ENCODE measurements at regions not wholly inside any gene's neighbourhood (a gene's known extent, or its start where the extent isn't known, plus 50 kb on each side); places are given as distances from the start of the nearest gene placed in this dataset.

- H3K9me3 ChIP-seq (ENCODE audit: control insufficient read depth, low read length): no peaks in the 10 kb centered on the region
- no peak for TF ChIP-seq CTCF (IDR thresholded peaks at IDR 0.05)
- H2AFZ ChIP-seq: no peak overlapping the region
- no peak overlapping the region for H3K27ac ChIP-seq
- H3K4me2 ChIP-seq (ENCODE audit: low read length): no peak overlapping the region
- no peak overlapping the region for H3K4me3 ChIP-seq (ENCODE audit: low read depth, low read length)
- no peaks in the 10 kb centered on the region for H3K36me3 ChIP-seq (ENCODE audit: control insufficient read depth, insufficient read depth, low read length)
- H3K9ac ChIP-seq: no peak overlapping the region
- no peaks in the 10 kb centered on the region for H3K27me3 ChIP-seq (ENCODE audit: control insufficient read depth, insufficient read depth, low read length)
- no peaks in the 10 kb centered on the region for H3K4me1 ChIP-seq
- no peaks in the 10 kb centered on the region for H3K79me2 ChIP-seq
Observed at GRCh38 chr7:68109299-68109698, 1112.7 kb downstream of the TYW1 start.

GRCh38 chr7:68119411-68119810, 1122.8 kb downstream of the TYW1 start:
- Histone ChIP-seq H3K79me2 (no peaks in the 10 kb centered on the region), H3K9ac (no peak overlapping the region), H3K4me2 (ENCODE audit: low read length) (no peak overlapping the region), H2AFZ (no peak overlapping the region), H3K27ac (no peak overlapping the region), H3K36me3 (ENCODE audit: control insufficient read depth, insufficient read depth, low read length) (no peaks in the 10 kb centered on the region), H3K27me3 (ENCODE audit: control insufficient read depth, insufficient read depth, low read length) (no peaks in the 10 kb centered on the region), H3K4me1 (no peaks in the 10 kb centered on the region), H3K9me3 (ENCODE audit: control insufficient read depth, low read length) (no peaks in the 10 kb centered on the region), H3K4me3 (ENCODE audit: low read depth, low read length) (no peak overlapping the region)
- TF ChIP-seq CTCF (IDR thresholded peaks at IDR 0.05): no peak

- no peak overlapping the region for H3K4me2 ChIP-seq (ENCODE audit: low read length)
Observed at GRCh38 chr7:68121056-68121455, 1124.4 kb downstream of the TYW1 start.

GRCh38 chr7:68121655-68122054, 1125.0 kb downstream of the TYW1 start:
- no peak overlapping the region for H3K4me2 ChIP-seq (ENCODE audit: low read length)
- no peak overlapping the region for H3K4me3 ChIP-seq (ENCODE audit: low read depth, low read length)
- H3K9me3 ChIP-seq (ENCODE audit: control insufficient read depth, low read length): no peaks in the 10 kb centered on the region
- no peaks in the 10 kb centered on the region for H3K4me1 ChIP-seq
- H3K36me3 ChIP-seq (ENCODE audit: control insufficient read depth, insufficient read depth, low read length): no peaks in the 10 kb centered on the region
- no peaks in the 10 kb centered on the region for H3K27me3 ChIP-seq (ENCODE audit: control insufficient read depth, insufficient read depth, low read length)
- H2AFZ ChIP-seq: no peak overlapping the region
- H3K27ac ChIP-seq: no peak overlapping the region
- no peak for TF ChIP-seq CTCF (IDR thresholded peaks at IDR 0.05)
- no peaks in the 10 kb centered on the region for H3K79me2 ChIP-seq
- no peak overlapping the region for H3K9ac ChIP-seq

More at GRCh38 chr7:68121056-68121455, 1124.4 kb downstream of the TYW1 start:
- H3K4me3 ChIP-seq (ENCODE audit: low read depth, low read length): no peak overlapping the region
- no peak for TF ChIP-seq CTCF (IDR thresholded peaks at IDR 0.05)
- H3K79me2 ChIP-seq: no peaks in the 10 kb centered on the region
- no peak overlapping the region for H3K9ac ChIP-seq
- no peaks in the 10 kb centered on the region for H3K9me3 ChIP-seq (ENCODE audit: control insufficient read depth, low read length)
- no peaks in the 10 kb centered on the region for H3K27me3 ChIP-seq (ENCODE audit: control insufficient read depth, insufficient read depth, low read length)
- no peaks in the 10 kb centered on the region for H3K4me1 ChIP-seq
- no peaks in the 10 kb centered on the region for H3K36me3 ChIP-seq (ENCODE audit: control insufficient read depth, insufficient read depth, low read length)
- no peak overlapping the region for H2AFZ ChIP-seq
- H3K27ac ChIP-seq: no peak overlapping the region

- TF ChIP-seq CTCF (IDR thresholded peaks at IDR 0.05): no peak
- H3K4me2 ChIP-seq (ENCODE audit: low read length): no peak overlapping the region
- no peaks in the 10 kb centered on the region for H3K27me3 ChIP-seq (ENCODE audit: control insufficient read depth, insufficient read depth, low read length)
- no peaks in the 10 kb centered on the region for H3K9me3 ChIP-seq (ENCODE audit: control insufficient read depth, low read length)
- H3K27ac ChIP-seq: no peak overlapping the region
- no peaks in the 10 kb centered on the region for H3K79me2 ChIP-seq
- no peaks in the 10 kb centered on the region for H3K36me3 ChIP-seq (ENCODE audit: control insufficient read depth, insufficient read depth, low read length)
- H2AFZ ChIP-seq: no peak overlapping the region
- no peak overlapping the region for H3K4me3 ChIP-seq (ENCODE audit: low read depth, low read length)
- H3K4me1 ChIP-seq: no peaks in the 10 kb centered on the region
- H3K9ac ChIP-seq: no peak overlapping the region
Observed at GRCh38 chr7:68122801-68123200, 1126.2 kb downstream of the TYW1 start.
